Natural killer cell (primary cell): ENCODE measurements at regions not wholly inside any gene's neighbourhood (a gene's known extent, or its start where the extent isn't known, plus 50 kb on each side); places are given as distances from the start of the nearest gene placed in this dataset.

ENCODE experiments used
- ATAC-seq, 3 donors: fragments of 150-1000 bp in 2 of 3; fragments of 200-7000 bp in 1 of 3; cut with Tn5 transposase; 1 replicate in 1 of 3; 2 replicates in 2 of 3; pipeline ENCODE4 v1.10.0; 2021; ENCODE audit warnings: mild to moderate bottlenecking in 2 of 3, moderate library complexity in 2 of 3
- DNase-seq, 2 donors: peaks; one replicate each; pipeline versions ENCODE4 v3.0.0 to v3.0.0-alpha.2; 2013 to 2021; ENCODE audit warnings: mixed read lengths in 1 of 2
- H3K27ac ChIP-seq: one replicate; pipeline ENCODE4 v1.5.1; 2013; ENCODE audit warnings: mild to moderate bottlenecking, low read length
- H3K27me3 ChIP-seq: one replicate; pipeline ENCODE4 v1.6.1; 2013; ENCODE audit warnings: low read length; ENCODE audit not compliant: control insufficient read depth, insufficient read depth
- H3K36me3 ChIP-seq: one replicate; pipeline ENCODE4 v1.6.1; 2013; ENCODE audit warnings: low read length; ENCODE audit not compliant: control insufficient read depth, insufficient read depth
- H3K4me1 ChIP-seq: one replicate; pipeline ENCODE4 v1.6.1; 2013; ENCODE audit warnings: low read length; ENCODE audit not compliant: control insufficient read depth, insufficient read depth
- H3K4me3 ChIP-seq: one replicate; pipeline ENCODE4 v1.5.1; 2013; ENCODE audit warnings: low read length
- H3K9me3 ChIP-seq: one replicate; pipeline ENCODE4 v1.6.1; 2013; ENCODE audit warnings: low read length; ENCODE audit not compliant: control insufficient read depth, insufficient read depth
- H3K27ac Mint-ChIP-seq, 2 donors: one replicate each; pipeline ENCODE4 v1.8.0; 2022; ENCODE audit warnings: mild to moderate bottlenecking in 2 of 2, mixed read lengths in 2 of 2, moderate library complexity in 1 of 2
- H3K27me3 Mint-ChIP-seq, 2 donors: one replicate each; pipeline ENCODE4 v1.8.0; 2022; ENCODE audit warnings: low read depth in 2 of 2, mixed read lengths in 2 of 2
- H3K36me3 Mint-ChIP-seq: one replicate; pipeline ENCODE4 v1.8.0; 2022; ENCODE audit warnings: mixed read lengths
- H3K4me1 Mint-ChIP-seq, 2 donors: one replicate each; pipeline ENCODE4 v1.8.0; 2022; ENCODE audit warnings: mixed read lengths in 2 of 2
- H3K4me3 Mint-ChIP-seq: one replicate; pipeline ENCODE4 v1.8.0; 2022; ENCODE audit warnings: mild to moderate bottlenecking, moderate library complexity, mixed read lengths
- H3K9me3 Mint-ChIP-seq, 2 donors: one replicate each; pipeline ENCODE4 v1.8.0; 2022; ENCODE audit warnings: mixed read lengths in 2 of 2
- CTCF ChIP-seq: fragments of 200-600 bp; IDR thresholded peaks from one replicate; pipeline ENCODE4 v1.8.0; 2022; ENCODE audit warnings: antibody characterized with exemption
- WGBS: methylation state at CpG from one replicate; pipeline ENCODE4 v1.1.7; 2013; ENCODE audit warnings: missing lambda C conversion rate; ENCODE audit not compliant: insufficient coverage; 5-methylcytosine and 5-hydroxymethylcytosine counted together
- intact Hi-C: fragments of 100-400 bp; cut with micrococcal nuclease; formaldehyde crosslinking; loops from one replicate; pipeline ENCODE4 v1.14.2; 2022

- no peaks in the 10 kb centered on the region for H3K27me3 Mint-ChIP-seq
- Histone ChIP-seq H3K36me3 (no peaks in the 10 kb centered on the region), H3K27ac (no peak overlapping the region), H3K9me3 (no peaks in the 10 kb centered on the region), H3K4me1 (no peaks in the 10 kb centered on the region), H3K27me3 (no peaks in the 10 kb centered on the region), H3K4me3 (no peak overlapping the region)
- H3K9me3 Mint-ChIP-seq, result peaks cover 0 to 3% of the 10 kb centered on the region in 2 donors
- H3K4me1 Mint-ChIP-seq, result no peaks in the 10 kb centered on the region
- WGBS, result 96% methylated on average over 2 of the region's 2 CpGs
- DNase-seq (no peak), ATAC-seq (no peak)
- intact Hi-C loops, result no loop called here
- H3K27ac Mint-ChIP-seq, result no peak overlapping the region
- no peak overlapping the region for H3K4me3 Mint-ChIP-seq
- H3K36me3 Mint-ChIP-seq, result no peaks in the 10 kb centered on the region
- TF ChIP-seq CTCF, result no peak
Observed at GRCh38 chr7:32171248-32171647, 101.0 kb upstream of the PDE1C start.

GRCh38 chr7:32170838-32171237 is 100.6 kb upstream of the PDE1C start:
- Histone ChIP-seq H3K27ac (no peak overlapping the region), H3K4me3 (no peak overlapping the region), H3K9me3 (no peaks in the 10 kb centered on the region), H3K27me3 (no peaks in the 10 kb centered on the region), H3K36me3 (no peaks in the 10 kb centered on the region), H3K4me1 (no peaks in the 10 kb centered on the region)
- H3K9me3 Mint-ChIP-seq, result peaks cover 0 to 3% of the 10 kb centered on the region in 2 donors
- 80% methylated on average over 1 of the region's 1 CpG for WGBS
- intact Hi-C loops, result no loop called here
- H3K27ac Mint-ChIP-seq, result no peak overlapping the region
- H3K4me1 Mint-ChIP-seq, result no peaks in the 10 kb centered on the region
- TF ChIP-seq CTCF, result no peak
- no peak overlapping the region for H3K4me3 Mint-ChIP-seq
- no peak for ATAC-seq
- H3K36me3 Mint-ChIP-seq, result no peaks in the 10 kb centered on the region
- DNase-seq, result no peak
- H3K27me3 Mint-ChIP-seq, result no peaks in the 10 kb centered on the region

GRCh38 chr7:32169228-32169627 is 99.0 kb upstream of the PDE1C start:
- no peaks in the 10 kb centered on the region for H3K27me3 Mint-ChIP-seq
- no peaks in the 10 kb centered on the region for H3K4me1 ChIP-seq
- 80% methylated on average over 3 of the region's 3 CpGs for WGBS

More at GRCh38 chr7:32169228-32169627, 99.0 kb upstream of the PDE1C start:
- no peaks in the 10 kb centered on the region for H3K4me1 Mint-ChIP-seq
- H3K4me3 ChIP-seq, result no peak overlapping the region
- H3K36me3 Mint-ChIP-seq, result no peaks in the 10 kb centered on the region
- H3K4me3 Mint-ChIP-seq, result no peak overlapping the region
- no peaks in the 10 kb centered on the region for H3K27me3 ChIP-seq
- no peak overlapping the region for H3K27ac ChIP-seq
- TF ChIP-seq CTCF, result no peak
- H3K9me3 ChIP-seq, result no peaks in the 10 kb centered on the region
- no peaks in the 10 kb centered on the region for H3K36me3 ChIP-seq
- no peak for DNase-seq
- intact Hi-C loops, result no loop called here
- no peak overlapping the region for H3K27ac Mint-ChIP-seq
- peaks cover 0 to 3% of the 10 kb centered on the region in 2 donors for H3K9me3 Mint-ChIP-seq
- ATAC-seq, result no peak
